ENCODE measurements at regions not wholly inside any gene's neighbourhood (a gene's known extent, or its start where the extent isn't known, plus 50 kb on each side); places are given as distances from the start of the nearest gene placed in this dataset.
A peak's percentile ranks its signal among the peaks of the same experiment; 100 is the strongest.

DNA sequence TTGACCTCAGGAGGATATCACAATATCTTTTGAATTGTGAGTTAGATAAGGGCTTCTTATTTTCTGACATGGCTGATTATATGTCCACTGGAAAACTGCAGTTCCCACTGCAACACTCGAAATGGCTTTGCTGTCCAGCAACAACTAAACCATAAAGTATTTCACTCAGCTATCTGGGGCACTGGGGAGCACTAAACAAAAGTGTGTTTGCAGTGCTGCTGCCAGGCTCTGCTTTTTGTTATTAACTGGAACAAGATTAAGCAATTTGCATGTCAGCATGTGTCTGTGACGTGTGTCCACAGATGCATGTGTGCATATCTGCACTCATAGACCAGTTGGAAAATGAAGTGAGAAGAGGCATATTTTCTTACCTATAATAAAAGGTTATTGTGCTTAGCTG is 107.8 kb upstream of the CCN2 start:
- TF ChIP-seq, protein P1, sequence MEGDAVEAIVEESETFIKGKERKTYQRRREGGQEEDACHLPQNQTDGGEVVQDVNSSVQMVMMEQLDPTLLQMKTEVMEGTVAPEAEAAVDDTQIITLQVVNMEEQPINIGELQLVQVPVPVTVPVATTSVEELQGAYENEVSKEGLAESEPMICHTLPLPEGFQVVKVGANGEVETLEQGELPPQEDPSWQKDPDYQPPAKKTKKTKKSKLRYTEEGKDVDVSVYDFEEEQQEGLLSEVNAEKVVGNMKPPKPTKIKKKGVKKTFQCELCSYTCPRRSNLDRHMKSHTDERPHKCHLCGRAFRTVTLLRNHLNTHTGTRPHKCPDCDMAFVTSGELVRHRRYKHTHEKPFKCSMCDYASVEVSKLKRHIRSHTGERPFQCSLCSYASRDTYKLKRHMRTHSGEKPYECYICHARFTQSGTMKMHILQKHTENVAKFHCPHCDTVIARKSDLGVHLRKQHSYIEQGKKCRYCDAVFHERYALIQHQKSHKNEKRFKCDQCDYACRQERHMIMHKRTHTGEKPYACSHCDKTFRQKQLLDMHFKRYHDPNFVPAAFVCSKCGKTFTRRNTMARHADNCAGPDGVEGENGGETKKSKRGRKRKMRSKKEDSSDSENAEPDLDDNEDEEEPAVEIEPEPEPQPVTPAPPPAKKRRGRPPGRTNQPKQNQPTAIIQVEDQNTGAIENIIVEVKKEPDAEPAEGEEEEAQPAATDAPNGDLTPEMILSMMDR (IDR thresholded peaks at IDR 0.05; ENCODE audit: insufficient read depth, low read length, missing control alignments): no peak
- POLR2A ChIA-PET: interaction anchor here (0.9 kb wide), 1 partner anchor 108 kb away, joined by 4 read pairs; the partner anchor contains the start of gene CCN2
- CTCF ChIA-PET: no interaction called here
- H3K4me3 ChIP-seq (ENCODE audit: low read depth, low read length): no peak overlapping the region
- no peak for DNase-seq (ENCODE audit: low read depth, low spot score)

DNA sequence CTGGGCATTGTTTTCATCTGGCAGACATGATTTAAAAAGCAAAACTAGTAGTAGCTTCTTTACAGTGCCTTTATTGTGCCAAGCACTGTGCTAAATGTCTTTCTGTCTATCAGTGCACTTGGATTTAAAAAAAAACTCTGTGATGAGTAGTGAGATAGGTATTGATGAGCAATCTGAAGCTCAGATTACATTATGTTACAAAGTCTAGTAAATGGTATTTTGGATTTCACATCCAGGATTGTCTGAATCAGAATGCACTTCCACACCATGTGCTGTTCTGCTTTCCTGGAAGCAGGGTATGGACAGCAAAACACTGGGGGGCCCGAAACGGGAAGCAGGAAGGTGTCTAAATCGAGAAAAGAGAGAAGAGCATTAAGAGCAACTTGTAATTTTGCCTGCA is 103.4 kb upstream of the CCN2 start:
- no peak for DNase-seq (ENCODE audit: low read depth, low spot score)
- H3K4me3 ChIP-seq (ENCODE audit: low read depth, low read length): no peak overlapping the region
- POLR2A ChIA-PET: interaction anchor here (0.8 to 2.0 kb wide), 3 partner anchors 30 to 144 kb away, joined by 3 to 23 read pairs (median 4); partner anchors contain the start of gene CCN2
- TF ChIP-seq, protein P1 (IDR thresholded peaks at IDR 0.05; ENCODE audit: insufficient read depth, low read length, missing control alignments): no peak
- CTCF ChIA-PET: no interaction called here

DNA sequence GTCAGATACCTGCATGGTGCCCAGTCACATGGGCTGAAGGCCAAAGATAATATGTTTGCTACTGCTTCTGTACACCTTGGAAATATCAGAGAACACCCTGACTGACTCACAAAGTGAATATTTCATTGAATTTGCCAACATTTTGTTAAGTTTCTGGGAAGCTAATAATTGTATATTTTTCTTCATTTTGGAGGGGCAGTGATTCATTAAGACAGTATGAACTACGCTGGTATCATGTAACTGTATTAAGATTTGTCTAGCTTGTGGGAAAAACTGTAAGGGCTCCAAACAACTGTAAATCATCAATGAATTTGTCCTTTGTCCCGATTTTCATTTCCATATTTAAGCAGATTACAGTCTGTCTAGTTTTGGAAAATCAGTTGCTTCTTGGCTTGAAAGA is 102.3 kb upstream of the CCN2 start:
- POLR2A ChIA-PET: interaction anchor here (1.3 to 2.0 kb wide), 2 partner anchors 31 to 103 kb away, joined by 3 to 23 read pairs; partner anchors contain the start of gene CCN2
- CTCF ChIA-PET: interaction anchor here (0.7 kb wide), 1 partner anchor 32 kb away, joined by 3 read pairs; no protein-coding TSS in a partner anchor
- H3K4me3 ChIP-seq (ENCODE audit: low read depth, low read length): no peak overlapping the region
- peak; percentile 56 for DNase-seq (ENCODE audit: low read depth, low spot score)
- TF ChIP-seq, protein P1 (IDR thresholded peaks at IDR 0.05; ENCODE audit: insufficient read depth, low read length, missing control alignments): no peak

DNA sequence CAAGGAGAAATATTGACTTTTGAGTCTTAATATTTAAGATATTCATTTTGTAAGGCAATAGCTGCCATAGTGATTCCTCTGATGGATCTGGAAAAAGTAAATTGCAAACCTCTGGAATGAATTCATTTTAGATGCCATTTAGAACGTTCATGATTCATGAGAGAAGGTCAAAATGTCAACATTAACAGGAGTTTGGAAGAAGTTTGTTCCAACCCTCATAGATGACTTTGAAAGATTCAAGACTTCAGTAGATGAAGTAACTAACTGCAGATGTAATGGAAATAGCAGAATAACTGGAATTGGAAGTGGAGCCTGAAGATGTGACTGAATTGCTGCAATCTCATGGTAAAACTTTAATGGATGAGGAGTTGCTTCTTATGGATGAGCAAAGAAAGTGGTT is 100.9 kb upstream of the CCN2 start:
- TF ChIP-seq, protein P1 (IDR thresholded peaks at IDR 0.05; ENCODE audit: insufficient read depth, low read length, missing control alignments): no peak
- no peak for DNase-seq (ENCODE audit: low read depth, low spot score)
- ChIA-PET CTCF (no interaction called here), POLR2A (interaction anchor here (0.9 kb wide), 1 partner anchor 101 kb away, joined by 5 read pairs; the partner anchor contains the start of gene CCN2)
- no peak overlapping the region for H3K4me3 ChIP-seq (ENCODE audit: low read depth, low read length)

DNA sequence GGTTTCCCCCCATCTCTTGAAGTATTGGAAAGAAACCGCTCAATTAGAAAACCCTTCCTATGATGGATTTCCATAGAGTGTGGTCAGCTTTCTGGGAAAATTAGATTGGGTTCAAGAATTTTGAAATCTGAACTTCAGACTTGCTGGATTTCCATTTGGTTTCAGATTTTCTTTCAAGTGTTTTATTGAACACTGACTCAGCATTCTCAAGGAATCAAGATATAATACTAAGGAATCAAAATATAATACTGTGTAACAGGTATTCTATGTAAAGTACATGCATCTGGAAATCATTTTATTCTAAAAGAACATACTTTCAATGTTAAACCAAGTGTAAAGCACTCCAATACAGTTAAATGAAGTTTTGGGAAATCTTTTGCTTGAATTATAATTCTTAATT is 94.7 kb upstream of the CCN2 start:
- CTCF ChIA-PET: interaction anchor here (1.1 to 1.7 kb wide), 2 partner anchors 20 to 253 kb away, joined by 3 to 4 read pairs; no protein-coding TSS in a partner anchor

DNA sequence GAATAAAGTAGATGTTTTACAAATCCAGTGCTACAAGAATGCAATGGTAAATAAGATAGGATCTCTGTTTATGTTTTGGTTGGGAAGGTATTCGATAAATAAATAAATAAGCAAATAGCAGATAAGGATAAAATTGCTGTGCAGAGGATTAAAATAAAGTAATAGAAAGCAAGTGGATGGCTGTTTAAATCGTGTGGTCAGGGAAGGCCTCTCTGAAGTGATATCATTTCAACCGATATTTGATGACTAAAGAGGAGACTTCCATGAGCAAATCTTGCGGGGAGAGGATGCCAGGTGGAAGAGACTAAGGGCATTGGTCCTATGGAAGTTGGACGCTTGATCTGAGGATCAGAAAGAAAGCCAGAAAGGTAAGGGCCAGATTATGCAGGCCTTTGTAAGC is 92.0 kb upstream of the CCN2 start:
- H3K4me3 ChIP-seq (ENCODE audit: low read depth, low read length): no peak overlapping the region
- DNase-seq (ENCODE audit: low read depth, low spot score): no peak
- ChIA-PET POLR2A (no interaction called here), CTCF (no interaction called here)
- TF ChIP-seq, protein P1 (IDR thresholded peaks at IDR 0.05; ENCODE audit: insufficient read depth, low read length, missing control alignments): no peak

More for the DNA sequence above, 94.7 kb upstream of the CCN2 start:
- TF ChIP-seq, protein P1 (IDR thresholded peaks at IDR 0.05; ENCODE audit: insufficient read depth, low read length, missing control alignments): no peak
- POLR2A ChIA-PET: no interaction called here
- H3K4me3 ChIP-seq (ENCODE audit: low read depth, low read length): no peak overlapping the region
- no peak for DNase-seq (ENCODE audit: low read depth, low spot score)

Data from AG04449 (cell line).